Right renal pelvis (tissue), 4 donors: ENCODE measurements at regions not wholly inside any gene's neighbourhood (a gene's known extent, or its start where the extent isn't known, plus 50 kb on each side); places are given as distances from the start of the nearest gene placed in this dataset.

ENCODE experiments used
- DNase-seq, 4 donors: peaks; one replicate each; pipeline ENCODE4 v3.0.0-alpha.2; 2013; ENCODE audit warnings: low read depth in 4 of 4, low spot score in 3 of 4, missing footprints in 1 of 4

DNA sequence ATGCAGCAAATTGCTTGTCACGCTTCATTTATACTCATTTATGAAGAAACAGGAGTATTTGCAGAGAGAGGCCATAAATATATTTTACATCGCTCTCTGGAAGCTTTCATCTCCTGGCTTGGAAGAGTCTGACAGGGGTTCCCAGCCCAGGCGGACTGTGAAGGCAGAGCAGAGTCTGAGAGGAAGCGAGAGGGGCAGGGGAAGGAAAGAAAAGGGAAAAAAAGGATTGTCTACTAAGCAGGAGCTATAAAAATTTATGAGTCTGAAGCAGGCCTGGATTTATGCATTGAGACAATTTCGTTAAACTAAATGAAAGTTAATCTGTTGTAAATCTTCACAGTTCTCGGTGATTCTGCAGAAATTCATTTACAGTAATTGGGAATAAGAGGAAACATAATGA is 143.9 kb upstream of the GYPC start:
- DNase-seq = no peak

DNA sequence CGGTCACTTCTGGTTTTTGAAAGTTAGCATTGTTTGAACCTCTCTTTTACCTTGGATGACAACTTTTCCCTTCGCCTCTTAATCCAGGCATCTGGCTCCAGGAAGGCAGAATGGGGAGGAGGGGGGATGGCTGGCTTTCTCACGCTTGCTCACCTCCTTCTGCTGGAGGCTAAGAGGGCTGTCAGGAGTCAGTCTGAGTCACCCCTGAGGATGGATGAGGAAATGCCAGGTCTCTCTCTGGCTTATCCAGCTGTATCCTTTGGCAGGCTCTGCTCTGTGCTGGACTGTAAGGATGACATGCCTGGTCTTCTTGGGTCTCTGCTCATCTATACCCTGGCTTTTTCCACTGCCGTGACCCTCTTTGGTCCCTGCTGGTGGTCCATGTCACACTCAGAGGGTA is 142.9 kb upstream of the GYPC start:
- no peak for DNase-seq

DNA sequence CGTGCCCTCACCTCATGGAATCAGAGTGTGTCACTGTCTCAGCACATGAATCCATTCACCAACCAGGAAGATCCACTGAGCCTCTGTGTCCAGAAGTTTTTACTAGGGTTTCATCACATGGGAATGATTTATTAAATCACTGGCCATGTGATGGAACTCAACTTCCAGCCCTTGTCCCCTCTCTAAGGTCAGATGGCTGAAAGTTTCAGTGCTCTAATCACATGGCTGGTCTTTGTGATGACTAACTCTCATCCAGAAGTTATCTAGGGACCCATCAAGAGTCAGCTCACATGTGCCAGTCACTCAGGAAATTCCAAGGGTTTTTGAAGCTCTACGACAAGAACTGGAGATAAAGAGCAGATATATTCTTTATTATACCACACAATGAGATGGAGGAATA is 140.5 kb upstream of the GYPC start:
- no peak for DNase-seq

DNA sequence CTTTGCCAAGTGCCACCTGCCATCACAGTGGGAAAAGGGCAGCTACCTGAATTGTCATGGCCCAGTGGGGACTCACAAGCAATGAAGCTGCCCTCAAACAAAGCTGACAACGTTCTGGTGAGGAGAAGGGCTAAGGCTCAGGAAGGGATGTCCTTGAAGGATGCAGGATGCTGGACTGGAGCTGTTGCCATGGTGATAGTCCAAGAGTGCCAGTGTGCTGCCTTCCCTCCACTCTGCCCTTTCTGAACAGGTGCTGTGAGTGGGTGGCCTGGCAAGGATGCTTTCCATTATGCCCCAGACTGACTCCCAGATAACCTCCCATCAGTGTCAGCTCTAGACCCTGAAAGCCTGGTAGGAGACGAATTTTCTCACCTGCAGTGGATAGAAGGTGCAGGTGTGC is 137.8 kb upstream of the GYPC start:
- DNase-seq = no peak

DNA sequence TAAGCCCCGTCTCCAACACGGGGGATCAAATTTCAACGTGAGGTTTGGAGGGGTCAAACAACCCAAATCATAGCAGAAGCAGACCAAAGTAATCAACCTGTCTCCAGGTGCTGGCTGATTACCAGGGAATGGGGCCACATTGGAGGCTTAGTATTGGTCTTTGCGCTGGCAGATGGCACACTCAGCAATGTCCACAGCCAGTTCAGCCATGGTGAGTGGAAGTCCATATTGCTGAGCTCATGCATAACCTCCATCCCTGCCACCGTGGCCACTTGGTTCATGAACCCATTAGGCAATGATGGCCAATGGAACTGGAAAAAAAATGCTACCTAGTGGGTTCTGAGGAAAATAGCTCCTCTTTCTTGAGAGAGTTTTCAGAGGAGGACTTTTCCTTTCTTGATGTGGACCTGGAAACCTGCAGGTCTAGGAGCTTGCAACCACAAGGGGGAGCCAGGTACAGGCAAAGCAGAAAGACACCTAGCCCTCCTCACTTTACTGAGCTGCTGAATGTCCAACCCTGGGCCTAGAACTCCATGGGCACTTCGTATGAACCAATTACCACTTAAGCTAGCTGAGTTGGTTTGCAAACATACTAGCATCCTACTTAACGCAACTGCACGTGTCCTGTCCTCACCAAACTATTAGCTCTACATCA is 128.0 kb upstream of the GYPC start:
- DNase-seq = no peak

DNA sequence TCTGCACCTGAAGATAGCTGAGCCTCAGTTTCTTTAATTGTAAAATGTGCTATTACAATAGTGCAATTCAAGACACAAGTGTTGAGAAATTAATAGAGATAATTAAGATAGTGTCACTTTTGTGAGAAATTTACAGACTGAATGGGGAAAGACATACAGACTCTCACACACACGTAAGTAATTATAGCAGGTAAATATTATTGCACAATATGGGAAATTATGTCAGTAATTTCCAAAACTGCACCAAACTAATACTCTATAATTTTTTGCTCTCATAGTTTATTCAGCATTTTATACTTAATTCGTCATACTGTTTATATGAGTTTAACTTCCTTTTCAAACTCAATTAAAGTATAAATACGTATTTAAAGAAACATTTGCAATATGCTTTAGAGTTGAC is 124.9 kb upstream of the GYPC start:
- no peak for DNase-seq

DNA sequence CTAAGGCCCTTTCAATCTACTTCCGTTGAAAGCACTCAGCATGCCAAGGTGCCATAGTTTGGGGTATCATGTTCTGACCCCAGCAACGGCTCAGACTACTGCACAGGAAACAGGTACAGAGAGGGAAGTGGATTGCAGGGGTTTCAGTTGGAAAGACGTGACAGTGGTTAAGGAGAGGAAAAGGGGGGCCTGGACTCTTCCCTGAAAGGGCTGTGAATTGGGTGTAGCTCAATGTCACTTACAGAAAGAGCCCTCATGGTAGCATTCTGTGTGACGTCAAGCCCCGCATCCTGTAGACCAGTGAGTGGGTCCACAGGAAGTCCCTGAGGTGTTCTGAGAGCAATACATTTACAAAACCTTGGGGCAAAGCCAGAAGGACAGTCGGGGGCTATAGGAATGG is 121.5 kb upstream of the GYPC start:
- no peak for DNase-seq

DNA sequence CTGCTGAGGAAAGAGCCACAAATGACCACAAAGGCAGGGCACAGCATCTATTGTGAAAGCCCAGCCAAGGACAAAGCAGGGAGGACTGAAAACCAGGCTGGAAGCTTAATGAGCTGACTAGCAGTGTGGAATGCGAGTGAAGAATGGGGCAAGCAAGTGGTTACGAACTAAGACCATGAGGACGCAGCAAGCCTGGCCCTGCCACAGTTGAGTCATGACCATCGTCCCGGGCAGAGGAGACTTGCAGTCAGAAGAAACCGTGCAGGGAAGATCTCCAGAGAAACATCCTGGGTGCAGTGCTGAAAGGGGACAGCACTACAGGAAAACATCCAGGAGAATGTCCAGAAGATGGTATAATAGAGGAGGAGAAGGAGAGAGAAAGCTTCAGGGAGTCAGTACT is 120.5 kb upstream of the GYPC start:
- DNase-seq = no peak

DNA sequence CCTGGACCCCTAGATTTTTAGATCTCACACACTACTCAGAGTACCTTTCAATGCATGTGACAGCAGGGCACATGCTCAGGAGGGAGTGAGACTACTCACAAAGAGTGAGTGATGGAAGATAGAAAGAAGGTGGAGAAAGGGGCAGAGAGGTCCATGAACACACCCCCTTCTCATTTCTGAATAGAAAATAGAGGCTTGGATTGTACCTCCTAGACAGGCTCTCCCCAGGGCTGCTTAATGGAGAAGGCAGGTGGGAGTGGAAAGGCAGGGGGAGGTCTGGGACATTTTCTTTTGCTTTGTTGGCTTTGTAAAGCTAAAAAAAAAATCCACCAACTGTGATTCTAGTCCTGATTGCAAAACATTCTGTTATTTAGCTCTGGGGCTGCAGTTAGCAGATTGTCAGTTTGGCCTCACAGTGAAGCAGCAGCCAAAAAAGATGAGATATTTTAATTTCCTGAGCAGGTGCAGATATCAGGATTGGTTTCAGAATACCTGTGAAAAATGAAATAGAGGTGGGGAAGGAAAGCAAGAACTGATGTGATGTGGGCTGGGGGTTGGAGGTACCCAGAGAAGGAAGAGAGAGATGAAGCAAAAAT is 119.3 kb upstream of the GYPC start:
- DNase-seq = no peak

DNA sequence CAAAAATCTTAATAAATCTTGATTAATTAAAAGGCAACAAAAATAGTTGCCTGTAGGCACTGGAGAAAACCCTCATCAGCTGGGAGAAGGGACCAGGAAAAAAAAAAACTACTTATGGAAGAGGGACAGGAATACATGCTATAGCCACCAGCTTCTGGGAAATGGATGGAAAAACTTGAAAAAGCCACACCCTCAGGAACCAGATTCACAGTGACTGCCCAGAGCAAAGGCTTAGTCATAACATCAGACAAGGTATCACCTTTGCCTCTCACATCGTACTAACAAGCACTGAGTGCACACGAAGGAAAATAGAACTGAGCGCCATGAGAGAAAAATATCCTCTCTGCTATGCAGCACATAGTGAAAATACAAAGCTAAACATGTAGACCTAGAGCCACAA is 116.9 kb upstream of the GYPC start:
- DNase-seq = no peak

DNA sequence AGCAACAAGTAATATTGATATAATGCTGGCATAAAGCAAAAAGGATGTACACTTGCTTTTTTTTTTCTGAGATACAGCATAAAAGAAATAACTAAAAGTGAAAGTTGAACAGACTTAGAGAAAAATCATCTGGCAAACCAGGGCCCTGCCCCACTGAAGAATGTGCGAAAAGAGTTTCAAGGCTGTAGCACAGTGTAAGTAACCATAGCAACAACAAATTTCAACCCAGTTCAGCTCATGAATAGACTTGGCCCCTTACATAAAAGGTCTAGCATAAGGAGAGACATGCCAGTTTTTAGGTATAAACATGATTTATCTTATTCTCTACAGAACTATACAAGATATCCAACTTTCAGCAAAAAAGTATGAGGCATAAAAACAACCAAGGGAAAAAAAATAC is 113.7 kb upstream of the GYPC start:
- no peak for DNase-seq

DNA sequence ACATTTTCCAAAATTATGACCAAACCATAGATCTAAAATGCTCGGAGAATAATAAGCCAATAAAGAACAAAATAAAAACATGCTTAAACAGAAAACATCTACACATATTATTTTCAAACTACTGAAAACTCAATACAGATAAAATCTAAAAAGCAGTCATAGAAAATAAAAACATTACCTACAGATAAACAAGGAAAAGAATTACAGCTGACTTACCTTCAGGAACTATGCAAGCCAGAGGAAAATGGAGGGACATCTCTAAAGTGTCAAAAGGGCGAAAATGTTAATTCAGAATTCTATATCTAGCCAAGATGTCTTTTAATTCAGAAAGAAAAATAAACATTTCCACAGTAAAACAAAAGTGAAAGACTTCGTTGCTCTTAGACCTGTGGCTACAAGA is 112.9 kb upstream of the GYPC start:
- no peak for DNase-seq

DNA sequence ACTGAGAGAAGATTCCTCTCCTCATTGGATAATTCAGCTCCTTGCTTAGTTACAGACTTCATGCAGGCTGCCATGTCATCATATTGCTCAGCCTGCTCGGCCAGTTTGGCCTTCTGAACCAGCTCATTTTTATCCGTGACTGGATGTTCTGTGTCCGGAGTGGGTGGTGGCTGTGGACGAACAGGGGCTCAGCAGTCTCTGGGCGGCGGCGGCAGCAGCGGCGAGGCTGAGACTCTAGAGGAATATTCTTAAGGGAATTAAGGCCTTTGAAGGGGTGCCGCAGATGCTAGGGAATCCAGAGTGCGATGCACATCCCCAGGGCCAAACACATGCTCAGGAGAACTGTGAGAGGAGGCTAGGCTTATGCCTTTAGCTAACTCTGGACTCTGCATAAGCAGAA is 97.9 kb upstream of the GYPC start:
- no peak for DNase-seq

DNA sequence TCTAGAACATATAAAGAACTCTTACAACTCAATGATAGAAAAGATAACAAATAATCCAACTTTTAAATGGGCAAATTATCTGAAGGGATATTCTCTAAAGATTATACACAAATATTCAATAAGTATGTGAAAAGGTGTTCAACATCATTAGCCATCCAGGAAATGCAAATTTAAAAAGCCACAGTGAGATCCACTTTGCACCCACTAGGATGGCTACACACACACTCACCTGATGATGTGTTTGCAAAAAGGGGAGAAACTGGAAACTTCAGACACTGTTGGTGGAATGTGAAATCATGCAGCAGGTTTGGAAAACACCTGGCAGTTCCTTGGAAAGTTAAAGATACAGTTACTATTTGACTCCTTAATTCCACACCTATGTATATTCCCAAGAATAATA is 87.2 kb upstream of the GYPC start:
- no peak for DNase-seq

DNA sequence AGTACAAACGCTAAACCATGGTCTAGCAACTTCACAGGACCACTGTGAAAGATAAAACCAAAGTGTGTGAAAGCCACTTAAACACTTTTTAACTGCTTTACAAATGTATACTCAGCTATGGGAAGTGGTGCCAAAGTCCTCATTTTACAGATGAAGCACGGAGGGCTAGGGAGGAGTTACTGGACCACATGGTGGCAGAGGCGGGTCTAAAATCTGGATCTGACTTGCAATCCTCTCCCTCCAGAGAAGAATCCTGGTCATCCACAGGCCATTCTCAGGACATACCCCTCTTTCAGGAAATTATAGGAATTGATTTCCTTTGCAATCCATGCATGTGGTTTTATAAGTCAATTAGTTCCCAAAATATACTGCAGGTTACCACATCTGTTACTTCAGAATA is 84.6 kb upstream of the GYPC start:
- DNase-seq = no peak

DNA sequence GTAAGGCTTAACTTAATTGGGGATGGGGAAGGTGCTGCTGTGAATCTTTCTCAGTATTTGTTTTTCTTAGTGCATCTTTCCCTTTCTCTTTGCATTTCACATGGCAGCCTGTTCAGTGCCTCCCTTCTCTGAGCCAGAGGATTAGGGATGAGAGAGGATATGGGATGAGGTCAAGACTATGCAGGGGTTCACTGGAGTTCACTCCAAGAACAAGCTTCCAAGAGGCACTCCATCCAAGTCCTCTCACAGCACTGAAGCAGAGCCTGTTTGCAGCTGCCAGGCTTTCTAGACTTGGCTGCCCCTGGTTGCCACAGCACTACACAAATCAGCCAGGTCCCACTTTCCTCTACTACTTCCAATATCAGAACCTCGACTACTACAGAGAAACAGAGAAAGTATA is 80.3 kb upstream of the GYPC start:
- no peak for DNase-seq

DNA sequence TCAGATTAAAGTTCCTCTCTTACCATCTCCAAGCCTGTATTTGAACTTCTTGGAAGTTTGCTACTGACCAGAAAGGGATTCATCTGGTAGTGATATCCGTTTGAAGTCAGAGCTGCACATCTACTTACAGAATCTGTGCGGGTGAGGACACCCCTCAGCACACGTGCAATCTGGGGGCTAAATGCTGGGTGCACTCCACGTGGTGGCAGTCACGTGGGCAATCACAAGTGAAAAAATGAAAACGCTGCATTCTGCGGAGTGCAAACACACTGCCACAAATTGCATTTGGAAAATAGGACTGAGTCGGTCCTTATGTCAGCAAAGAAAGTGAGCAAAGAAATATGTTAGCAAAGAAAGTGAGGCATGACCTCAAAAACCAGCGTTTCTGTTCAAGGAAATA is 76.1 kb upstream of the GYPC start:
- no peak for DNase-seq

DNA sequence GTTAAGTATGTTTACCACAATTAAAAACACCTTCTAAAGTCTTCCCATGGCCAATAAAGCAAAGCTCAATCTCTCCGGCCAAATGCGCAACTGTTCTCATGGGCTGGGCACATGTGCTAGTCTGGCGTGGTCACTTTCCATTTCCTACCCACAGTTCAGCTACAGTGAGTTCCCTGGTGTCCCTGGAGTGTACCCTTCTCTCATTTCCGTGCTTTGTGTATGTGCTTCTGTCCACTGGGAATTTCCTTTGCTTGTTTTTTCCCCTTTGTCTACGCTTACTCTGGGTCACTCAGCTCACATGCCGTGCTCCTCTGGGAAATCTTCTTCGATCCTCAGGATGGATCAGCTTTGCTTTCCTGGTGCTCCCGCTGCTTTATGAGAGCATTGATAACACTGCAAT is 69.6 kb upstream of the GYPC start:
- no peak for DNase-seq

DNA sequence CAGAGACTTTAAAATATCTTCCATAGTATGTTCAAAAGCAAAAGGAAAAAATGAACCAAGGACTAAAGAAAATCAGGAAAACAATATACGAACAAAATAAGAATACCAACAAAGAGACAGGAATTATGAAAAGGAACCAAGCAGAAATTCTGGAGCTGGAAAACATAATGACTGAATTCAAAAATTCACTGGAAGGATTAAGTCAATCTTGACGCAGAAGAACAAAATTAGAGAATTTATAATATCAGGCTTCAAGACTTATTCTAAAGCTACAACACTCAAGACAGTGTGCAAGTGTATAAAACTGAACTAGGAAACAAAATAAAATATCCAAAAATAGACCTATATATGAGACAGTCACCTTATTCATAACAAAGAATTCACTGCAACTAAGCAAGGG is 56.9 kb upstream of the GYPC start:
- DNase-seq = no peak

DNA sequence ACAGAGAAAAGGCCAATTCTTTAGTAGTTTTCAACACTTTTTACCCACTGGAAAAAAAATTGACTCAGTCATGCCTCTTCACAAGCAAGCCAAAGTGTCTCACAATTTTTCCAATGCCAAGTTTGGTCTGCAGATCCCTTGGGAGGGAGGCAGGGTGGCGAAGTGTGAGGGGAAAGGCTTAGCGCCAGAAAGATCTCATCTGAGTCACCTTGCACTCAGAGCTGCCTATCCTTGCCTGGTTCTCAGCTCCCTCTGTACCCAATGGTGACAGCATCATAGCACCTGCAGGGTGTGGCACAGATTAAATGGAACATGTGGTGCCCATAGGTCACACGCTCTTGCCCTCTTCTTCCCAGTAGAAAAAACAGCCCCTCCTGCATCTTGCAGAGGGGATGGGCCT is 55.2 kb upstream of the GYPC start:
- no peak for DNase-seq

DNA sequence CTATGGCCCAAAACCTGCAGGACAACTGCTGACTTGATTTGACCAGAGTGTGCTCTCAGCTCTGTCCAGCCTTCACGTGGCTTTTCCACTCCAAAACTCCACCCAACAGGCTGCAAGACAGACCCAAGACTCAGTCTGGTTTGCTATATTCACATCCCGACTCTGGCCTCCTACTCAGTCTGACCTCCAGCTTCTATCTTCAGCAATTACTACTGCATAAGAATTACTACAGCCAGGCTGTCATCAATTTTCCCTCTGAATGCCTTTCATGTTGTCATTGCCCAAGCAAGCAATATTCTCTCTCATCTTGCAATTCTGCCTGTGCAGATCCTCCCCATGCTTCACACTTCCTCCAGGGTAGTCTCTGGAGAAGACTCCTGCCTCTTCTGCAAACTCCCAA is 53.6 kb upstream of the GYPC start:
- DNase-seq = no peak
